8988T (cell line): ENCODE measurements at regions not wholly inside any gene's neighbourhood (a gene's known extent, or its start where the extent isn't known, plus 50 kb on each side); places are given as distances from the start of the nearest gene placed in this dataset.

Experiments used
- DNase-seq: peaks from one replicate; pipeline ENCODE4 v3.0.0; 2011

- DNase-seq: no peak
These were observed 94.0 kb upstream of the SULT1C3 start for GRCh38 chr2:108145557-108146326.

- DNase-seq: no peak
These were observed 91.2 kb upstream of the SULT1C3 start for GRCh38 chr2:108148555-108148954.

- no peak for DNase-seq
These were observed 85.3 kb upstream of the SULT1C3 start for GRCh38 chr2:108154366-108155061.

GRCh38 chr2:108161298-108161697 is 78.5 kb upstream of the SULT1C3 start:
- no peak for DNase-seq

GRCh38 chr2:108164318-108164717 is 75.5 kb upstream of the SULT1C3 start:
- no peak for DNase-seq

GRCh38 chr2:108165729-108166128 is 74.0 kb upstream of the SULT1C3 start:
- no peak for DNase-seq

GRCh38 chr2:108167699-108168098 is 72.1 kb upstream of the SULT1C3 start:
- DNase-seq: no peak

GRCh38 chr2:108169982-108170625 is 69.7 kb upstream of the SULT1C3 start:
- no peak for DNase-seq

- DNase-seq: no peak
These were observed 68.1 kb upstream of the SULT1C3 start for GRCh38 chr2:108171657-108172056.

- DNase-seq: peak; percentile 3
These were observed 57.3 kb upstream of the SULT1C3 start for GRCh38 chr2:108182489-108182888.

- DNase-seq: no peak
These were observed 55.3 kb upstream of the SULT1C3 start for GRCh38 chr2:108184419-108184818.

- DNase-seq: no peak
These were observed 50.5 kb upstream of the SULT1C3 start for GRCh38 chr2:108189316-108189715.
